CD1c-positive myeloid dendritic cell (primary cell): ENCODE measurements at regions not wholly inside any gene's neighbourhood (a gene's known extent, or its start where the extent isn't known, plus 50 kb on each side); places are given as distances from the start of the nearest gene placed in this dataset.
"Not testable (repeated sequence)": the region's sequence is repeated elsewhere in the genome, so short reads cannot be mapped to it uniquely, and the experiment has no call there.

Experiments used
- DNase-seq: peaks from one replicate; pipeline ENCODE4 v3.0.0-alpha.2; 2016; ENCODE audit errors: extremely low spot score

DNA sequence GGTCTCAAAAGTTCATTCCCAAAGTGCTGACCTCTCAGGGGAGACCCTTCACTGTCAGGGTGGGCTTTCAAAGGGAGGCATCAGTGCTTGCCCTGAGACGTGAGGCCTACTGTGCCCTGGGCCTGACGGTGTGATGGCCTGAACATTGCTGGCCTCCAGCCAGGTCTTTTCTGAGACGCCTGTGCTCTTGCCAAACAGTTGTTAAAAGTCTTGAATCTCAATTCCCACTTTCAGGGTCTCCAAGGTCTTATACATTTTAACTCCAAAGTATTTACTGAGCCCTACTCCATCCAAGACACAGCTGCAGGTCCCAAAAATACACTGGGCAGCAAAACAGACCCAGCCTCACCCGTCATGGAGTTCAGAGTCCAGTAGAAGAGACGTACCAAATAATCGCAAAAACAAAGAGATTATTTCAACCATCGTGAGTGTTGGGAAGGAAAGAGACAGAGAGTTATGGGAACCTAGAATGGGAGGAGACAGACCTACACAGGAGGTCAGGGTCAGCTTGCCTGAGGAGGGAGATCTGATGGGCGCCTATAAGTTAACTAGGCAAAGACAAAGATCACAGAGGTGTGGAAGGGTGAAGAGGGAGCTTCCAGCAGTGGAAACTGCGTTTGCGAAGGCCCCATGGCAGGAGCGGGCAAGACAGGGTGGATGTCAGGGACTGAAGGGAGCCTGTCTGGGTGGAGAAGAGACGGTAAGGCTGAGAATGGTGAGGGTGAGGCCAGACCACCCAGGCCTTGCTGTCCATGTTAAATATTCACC lies 446.3 kb downstream of the PREX1 start:
- no peak for DNase-seq

DNA sequence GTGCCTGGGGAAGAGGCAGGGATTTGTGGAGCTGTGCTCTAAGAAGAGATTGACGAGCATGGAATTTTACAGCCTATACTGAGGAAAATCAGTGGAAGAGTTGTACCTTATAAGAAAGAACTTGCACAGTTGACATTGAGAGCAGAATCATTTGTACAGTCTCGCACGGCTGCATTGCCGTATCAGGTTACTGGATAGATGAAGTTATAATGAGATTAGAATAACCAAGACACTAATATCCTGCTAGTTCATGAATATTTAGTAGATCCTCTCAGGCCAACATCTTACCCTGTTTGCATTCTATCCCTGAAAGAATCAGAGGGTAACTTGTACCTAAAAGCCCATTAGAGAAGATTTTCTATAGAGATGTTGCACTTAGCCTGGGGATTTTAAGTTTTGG lies 447.1 kb downstream of the PREX1 start:
- no peak for DNase-seq

DNA sequence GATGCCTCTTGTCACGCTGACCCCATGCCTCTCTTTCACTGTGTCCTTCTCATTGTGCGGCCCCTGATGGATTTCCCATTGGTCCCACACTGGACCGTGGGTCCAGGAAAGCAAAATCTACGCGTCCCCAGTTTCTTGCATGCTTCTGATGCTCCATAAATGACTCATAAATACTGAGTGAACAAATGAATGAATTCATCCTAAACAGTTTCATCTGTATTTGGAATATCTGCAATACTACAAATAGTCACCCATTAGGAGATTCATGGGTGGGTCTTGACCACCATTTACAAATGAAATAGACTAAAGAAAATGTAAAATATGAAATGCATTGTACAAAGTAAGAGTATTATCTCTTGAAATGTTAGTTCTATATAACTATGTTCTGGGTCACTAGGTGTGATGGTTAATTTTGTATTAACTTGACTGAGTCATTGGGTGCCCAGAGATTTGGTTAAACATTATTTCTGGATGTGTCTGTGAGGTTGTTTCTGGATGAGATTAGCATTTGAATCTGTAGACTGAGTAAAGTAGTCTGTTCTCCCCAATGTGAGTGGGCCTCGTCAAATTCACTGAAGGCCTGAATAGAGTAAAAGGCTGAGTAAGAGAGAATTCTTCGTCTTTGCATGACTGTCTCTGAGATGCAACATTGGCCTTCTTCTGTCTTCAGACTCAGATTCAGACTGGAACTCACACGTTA lies 448.7 kb downstream of the PREX1 start:
- no peak for DNase-seq

DNA sequence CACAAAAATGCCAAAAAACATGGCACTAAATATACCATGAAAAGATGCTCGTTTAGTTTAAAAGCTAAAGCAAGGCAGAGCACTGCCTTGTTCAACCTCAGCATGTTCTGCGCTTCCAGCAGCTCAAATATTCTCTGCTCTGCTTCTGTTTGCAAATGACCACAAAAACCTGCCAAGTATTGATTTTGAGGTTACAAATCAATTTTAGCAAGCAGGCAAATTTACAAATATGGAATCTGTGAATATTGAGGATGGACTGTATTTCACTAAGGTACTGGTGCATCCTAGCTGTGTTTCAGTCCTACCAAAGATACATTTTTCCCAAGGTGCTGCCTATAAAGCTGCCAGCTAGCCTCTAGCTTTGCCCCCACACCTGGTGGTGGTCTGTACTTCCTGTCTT lies 449.9 kb downstream of the PREX1 start:
- no peak for DNase-seq

- no peak for DNase-seq
Observed at GRCh38 chr20:48375804-48376203, 452.0 kb downstream of the PREX1 start.

- no peak for DNase-seq
Observed at GRCh38 chr20:48374991-48375595, 452.7 kb downstream of the PREX1 start.

- not testable (repeated sequence) for DNase-seq
Observed at GRCh38 chr20:48374031-48374907, 453.5 kb downstream of the PREX1 start.

DNA sequence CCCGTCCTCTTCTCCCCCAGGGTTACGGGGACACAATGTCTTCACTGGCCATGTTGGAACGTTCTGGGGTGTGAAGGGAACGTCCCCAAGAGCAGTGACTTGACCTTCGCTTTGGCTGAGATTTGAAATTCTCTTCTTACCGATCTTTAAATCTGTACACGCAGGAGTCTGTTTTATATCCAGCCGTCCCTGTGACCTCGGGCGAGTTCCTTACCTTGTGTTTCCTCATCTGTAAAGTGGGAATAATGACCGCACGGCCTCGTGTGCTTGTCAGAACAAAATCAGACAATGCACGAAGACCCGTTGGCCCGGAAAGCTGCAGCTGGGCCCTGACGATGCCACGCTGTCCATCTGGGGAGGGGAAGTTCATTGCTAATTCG lies 454.3 kb downstream of the PREX1 start:
- no peak for DNase-seq

DNA sequence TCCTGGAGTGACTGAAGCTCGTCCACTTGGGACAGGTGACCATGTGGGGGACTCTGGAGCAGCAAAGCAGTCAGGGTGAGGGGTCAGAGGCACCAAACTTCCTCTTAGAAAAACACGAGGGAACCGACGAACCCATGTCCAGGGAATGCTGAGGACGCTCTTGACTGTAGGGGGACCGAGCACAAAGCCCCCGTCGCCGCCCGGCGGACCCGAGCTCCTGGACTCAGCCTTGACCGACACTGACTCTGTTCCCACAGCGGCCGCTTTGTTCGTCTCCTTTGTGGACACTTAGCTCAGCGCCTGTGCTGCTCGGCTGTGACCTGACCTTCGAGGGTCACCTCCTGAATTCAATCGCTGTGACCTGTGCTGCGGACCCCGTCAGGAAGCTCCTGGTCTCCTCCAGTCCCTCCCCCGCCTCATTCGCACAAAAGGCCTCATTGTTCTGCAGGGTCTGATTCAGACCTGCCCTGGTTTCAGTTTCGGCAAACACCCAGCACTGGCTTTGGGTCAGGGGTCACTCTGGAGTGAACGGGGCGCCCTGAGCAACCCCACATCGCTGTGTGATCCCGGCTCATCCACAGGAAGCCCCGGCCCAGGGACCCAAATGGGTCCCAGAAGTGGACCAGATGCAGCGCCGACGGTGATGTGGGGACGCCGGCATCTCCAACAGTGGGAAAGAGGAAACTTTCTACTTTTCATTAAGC lies 454.8 kb downstream of the PREX1 start:
- DNase-seq: not testable (repeated sequence)

GRCh38 chr20:48371211-48371610 lies 456.6 kb downstream of the PREX1 start:
- no peak for DNase-seq

GRCh38 chr20:48368580-48369021 lies 459.2 kb downstream of the PREX1 start:
- not testable (repeated sequence) for DNase-seq

DNA sequence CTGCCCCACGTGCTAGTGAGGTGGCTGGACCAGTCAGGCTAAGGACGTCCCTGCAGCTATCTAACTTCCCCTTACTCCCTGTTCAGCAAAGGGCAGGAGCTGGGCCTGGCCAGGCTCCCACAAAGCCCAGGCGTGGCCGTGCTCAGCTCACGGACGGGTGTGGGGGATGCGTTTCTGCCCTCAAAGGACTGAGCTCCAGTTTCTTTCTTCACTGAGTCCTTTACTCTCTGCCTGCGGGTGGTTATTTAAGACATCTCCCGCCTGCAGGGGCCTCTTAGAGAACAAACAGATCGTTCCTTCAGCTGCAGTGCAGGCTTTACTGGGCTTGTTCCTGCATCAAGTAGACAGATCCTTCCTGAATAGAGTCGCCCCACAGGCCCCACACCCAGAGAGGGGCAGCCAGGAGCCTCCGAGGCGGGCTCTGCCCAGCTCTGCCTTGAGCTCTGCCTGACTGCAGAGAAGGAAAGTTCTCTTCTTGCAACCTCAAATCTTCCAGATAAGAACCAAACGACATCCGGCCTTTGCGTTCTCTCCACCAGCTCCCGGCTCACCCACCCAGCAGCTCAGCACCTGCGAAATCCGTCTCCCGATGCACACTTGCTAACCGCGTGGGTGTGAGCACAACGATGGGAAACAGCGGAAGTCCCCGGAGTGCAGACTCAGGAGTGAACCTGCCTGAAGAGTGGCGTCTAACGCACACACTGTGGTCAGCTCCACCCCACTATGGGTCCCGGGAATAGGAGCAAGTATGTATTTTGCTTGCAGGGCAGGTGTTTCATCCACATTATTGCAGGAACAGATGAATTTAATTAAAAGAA lies 460.0 kb downstream of the PREX1 start:
- not testable (repeated sequence) for DNase-seq

- DNase-seq: no peak
Observed at GRCh38 chr20:48366230-48366629, 461.6 kb downstream of the PREX1 start.

DNA sequence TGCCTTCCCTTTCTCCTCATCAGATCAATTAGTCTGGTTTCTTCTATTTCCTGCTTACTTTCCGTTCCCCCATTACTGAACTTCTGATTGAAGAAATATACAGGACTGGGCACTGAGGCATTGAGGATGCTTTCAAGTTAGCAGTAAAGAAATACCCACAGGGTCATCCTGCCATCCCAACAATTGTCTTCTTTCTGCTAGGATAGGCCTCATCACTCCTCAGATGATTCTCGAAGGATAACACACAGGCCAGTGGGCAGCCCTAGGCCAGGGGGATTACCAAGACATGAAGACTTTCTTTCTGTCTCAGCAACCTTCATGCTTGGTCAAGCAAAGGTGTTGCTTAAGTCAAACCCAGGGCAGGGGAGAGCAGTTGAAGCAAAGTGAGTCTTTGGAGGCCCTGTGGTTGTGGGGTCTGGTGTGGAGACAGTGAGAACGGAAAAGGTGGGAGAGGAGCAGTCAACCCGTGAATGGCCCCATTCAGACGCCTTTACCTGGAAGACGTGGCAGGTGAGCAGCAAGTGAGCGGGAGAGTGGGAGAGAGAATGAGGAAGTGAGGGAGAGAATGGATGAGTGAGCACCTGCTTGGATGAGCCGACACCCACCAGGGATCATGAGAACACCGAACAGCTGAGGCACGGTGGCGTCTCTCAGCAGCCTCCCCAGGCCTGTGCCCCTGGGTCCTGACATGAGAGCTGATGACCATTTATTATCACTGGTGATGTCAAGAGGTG lies 462.9 kb downstream of the PREX1 start:
- no peak for DNase-seq

DNA sequence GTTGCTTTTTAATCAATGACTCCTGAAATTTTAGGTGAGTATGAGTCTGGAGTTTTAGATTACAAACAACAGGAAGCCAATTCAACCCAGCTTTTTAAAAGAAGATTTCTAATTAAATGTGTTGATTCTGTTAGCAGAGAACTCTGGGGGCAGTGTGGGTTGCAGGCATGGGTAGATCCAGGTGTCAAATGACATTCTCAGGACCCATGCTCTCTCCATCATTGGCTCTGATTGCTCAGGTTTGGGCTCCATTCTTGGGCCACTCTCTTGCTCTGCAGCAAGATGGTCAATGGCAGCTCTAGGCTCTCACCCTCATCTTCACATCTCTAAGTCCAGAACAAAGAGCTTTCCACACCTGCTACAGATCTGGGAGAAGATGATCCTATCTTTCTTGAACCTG lies 463.7 kb downstream of the PREX1 start:
- DNase-seq: no peak

- no peak for DNase-seq
Observed at GRCh38 chr20:48360342-48360975, 467.3 kb downstream of the PREX1 start.

DNA sequence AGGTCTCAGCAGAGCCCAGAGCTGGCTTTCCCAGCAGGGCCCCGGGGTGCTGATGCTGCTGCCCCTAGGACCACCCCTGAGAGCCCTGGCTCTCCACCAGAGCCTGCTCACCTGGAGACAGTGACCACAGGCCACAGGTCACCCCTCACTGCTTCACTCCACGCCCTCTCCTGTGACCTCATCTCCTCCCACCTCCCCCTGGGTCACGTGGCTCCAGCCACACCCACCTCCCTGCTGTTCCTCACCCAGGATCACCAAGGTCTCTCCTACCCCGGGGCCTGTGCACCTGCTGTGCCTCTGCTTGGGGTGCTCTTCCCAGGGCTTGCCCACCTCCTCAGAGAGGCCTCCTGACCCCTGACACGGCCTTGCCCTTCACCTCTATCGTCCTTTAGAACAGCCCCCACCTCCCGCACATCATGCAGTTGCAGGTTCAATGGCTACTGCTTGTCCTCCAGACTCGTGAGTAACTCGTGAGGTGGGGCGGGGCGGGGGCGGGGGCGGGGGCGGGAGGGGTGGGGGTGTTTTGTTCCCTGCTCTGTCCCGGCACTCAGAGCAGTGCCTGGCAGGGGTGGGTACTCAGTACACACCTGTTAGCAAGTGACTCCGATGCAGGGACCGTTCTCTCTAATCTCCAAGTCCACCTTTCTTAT lies 468.0 kb downstream of the PREX1 start:
- DNase-seq: no peak

DNA sequence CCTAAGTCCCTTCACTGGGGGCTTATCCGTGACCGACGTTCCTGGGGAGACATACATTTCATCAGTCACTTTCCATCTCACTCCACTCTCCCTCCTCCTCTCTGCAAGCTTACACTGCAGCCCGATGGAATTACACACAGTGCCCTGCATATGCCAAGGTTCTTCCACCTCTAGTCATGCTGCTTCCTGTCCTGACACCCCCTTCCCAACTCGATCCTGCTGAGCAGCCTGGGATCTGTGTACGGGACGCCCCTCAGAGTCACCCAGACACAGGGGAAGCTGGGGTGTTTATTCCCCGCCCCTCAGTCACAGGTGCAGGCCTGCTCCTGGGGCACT lies 468.8 kb downstream of the PREX1 start:
- not testable (repeated sequence) for DNase-seq
